OCI-LY7 (cell line): ENCODE measurements at regions not wholly inside any gene's neighbourhood (a gene's known extent, or its start where the extent isn't known, plus 50 kb on each side); places are given as distances from the start of the nearest gene placed in this dataset.

Source experiments
- BruUV-seq: library from RNA; stranded (reverse); fragments of 400-500 nt; replicated peaks from 2 replicates; lab custom pipeline; 2021; lab: Mats Ljungman, UMichigan
- CTCF ChIA-PET: fragments of 300-600 bp; sonication (Branson Sonifier 250); formaldehyde crosslinking; loops from one replicate; lab custom pipeline; 2022; ENCODE audit warnings: antibody characterized with exemption; ENCODE audit not compliant: unreplicated experiment; lab: Charles Lee
- POLR2A ChIA-PET: fragments of 300-600 bp; sonication (Branson Sonifier 250); formaldehyde crosslinking; loops from one replicate; lab custom pipeline; 2022; ENCODE audit warnings: antibody characterized with exemption; lab: Charles Lee
- DNase-seq: peaks from one replicate; pipeline ENCODE4 v3.0.0-alpha.2; 2015; ENCODE audit warnings: low spot score
- H2AFZ ChIP-seq: fragments of 200-600 bp; sonication (generic), shearing (Covaris generic); 2 replicates; pipeline ENCODE4 v1.6.1; 2014; ENCODE audit warnings: mild to moderate bottlenecking, antibody characterized with exemption, low read length, moderate library complexity
- H3K27ac ChIP-seq: fragments of 200-600 bp; sonication (generic); 2 replicates; pipeline ENCODE4 v1.5.1; 2014; ENCODE audit warnings: mixed run types, low read depth, mild to moderate bottlenecking, moderate library complexity, low read length, inconsistent platforms; ENCODE audit not compliant: poor library complexity, severe bottlenecking
- H3K36me3 ChIP-seq: fragments of 200-600 bp; sonication (generic); 2 replicates; pipeline ENCODE4 v1.6.1; 2014; ENCODE audit warnings: mild to moderate bottlenecking, antibody characterized with exemption, low read length, moderate library complexity, mixed read lengths; ENCODE audit not compliant: insufficient read depth
- H3K4me1 ChIP-seq: fragments of 200-600 bp; sonication (generic); 2 replicates; pipeline ENCODE4 v1.5.1; 2014; ENCODE audit warnings: mild to moderate bottlenecking, low read length; ENCODE audit not compliant: insufficient read depth, poor library complexity, severe bottlenecking
- H3K4me2 ChIP-seq: fragments of 200-600 bp; sonication (generic); 2 replicates; pipeline ENCODE4 v1.6.1; 2014; ENCODE audit warnings: mild to moderate bottlenecking, low read length
- H3K4me3 ChIP-seq: fragments of 200-600 bp; sonication (generic); 2 replicates; pipeline ENCODE4 v1.5.1; 2014; ENCODE audit warnings: mild to moderate bottlenecking, low read depth, low read length; ENCODE audit not compliant: poor library complexity, severe bottlenecking
- H3K79me2 ChIP-seq: fragments of 200-600 bp; sonication (generic); 2 replicates; pipeline ENCODE4 v1.6.1; 2016; ENCODE audit warnings: low read depth, mild to moderate bottlenecking, low read length, moderate library complexity, mixed read lengths; ENCODE audit not compliant: insufficient read depth
- H3K9me2 ChIP-seq: fragments of 200-600 bp; sonication (generic); 2 replicates; pipeline ENCODE4 v1.6.1; 2016; ENCODE audit warnings: mild to moderate bottlenecking, low read length, mixed read lengths; ENCODE audit not compliant: insufficient read depth
- H3K9me3 ChIP-seq: fragments of 200-600 bp; sonication (generic); 2 replicates; pipeline ENCODE4 v1.6.1; 2014; ENCODE audit warnings: mild to moderate bottlenecking, mixed run types, low read length, mixed read lengths
- H4K20me1 ChIP-seq: fragments of 200-600 bp; sonication (generic); 2 replicates; pipeline ENCODE4 v1.6.1; 2014; ENCODE audit warnings: mild to moderate bottlenecking, antibody characterized with exemption, low read length, moderate library complexity, mixed read lengths; ENCODE audit not compliant: insufficient read depth
- CTCF ChIP-seq: fragments of 200-600 bp; sonication (generic); conservative IDR thresholded peaks from 2 replicates; pipeline ENCODE4 v1.5.1; 2014; ENCODE audit warnings: mild to moderate bottlenecking, antibody characterized with exemption, low read length, moderate library complexity, mixed read lengths
- EZH2phosphoT487 ChIP-seq: fragments of 200-600 bp; sonication (generic); IDR thresholded peaks from 2 replicates; pipeline ENCODE4 v1.6.1; 2018; ENCODE audit warnings: low read depth, borderline replicate concordance, mild to moderate bottlenecking, mixed run types, antibody characterized with exemption, low read length, moderate library complexity, mixed read lengths
- intact Hi-C: fragments of 100-400 bp; cut with micrococcal nuclease; formaldehyde crosslinking; loops from one replicate; pipeline ENCODE4 v1.10.0; 2022; ENCODE audit not compliant: unreplicated experiment

- Histone ChIP-seq H3K4me1 (peaks cover 5% of the 10 kb centered on the region), H3K36me3 (no peaks in the 10 kb centered on the region), H2AFZ (no peak overlapping the region), H3K9me2 (no peaks in the 10 kb centered on the region), H3K27ac (no peak overlapping the region), H3K79me2 (no peaks in the 10 kb centered on the region), H3K9me3 (no peaks in the 10 kb centered on the region), H3K4me2 (no peak overlapping the region), H4K20me1 (no peaks in the 10 kb centered on the region), H3K4me3 (no peak overlapping the region)
- no peak for DNase-seq
- ChIA-PET CTCF (no interaction called here), POLR2A (interaction anchor here (1.0 to 1.1 kb wide), 2 partner anchors 11 to 44 kb away, joined by 3 read pairs; no protein-coding TSS in a partner anchor)
- intact Hi-C loops, result no loop called here
- TF ChIP-seq CTCF, result no peak
- no peak for TF ChIP-seq EZH2phosphoT487
- no TSS peak for BruUV-seq
Observed at GRCh38 chr3:177294221-177294620, 96.9 kb upstream of the TBL1XR1 start.

GRCh38 chr3:177295116-177295515 lies 97.8 kb upstream of the TBL1XR1 start:
- Histone ChIP-seq H3K36me3 (no peaks in the 10 kb centered on the region), H3K4me3 (no peak overlapping the region), H3K79me2 (no peaks in the 10 kb centered on the region), H4K20me1 (no peaks in the 10 kb centered on the region), H3K9me3 (no peaks in the 10 kb centered on the region), H3K4me1 (peaks cover 3% of the 10 kb centered on the region), H3K27ac (no peak overlapping the region), H3K9me2 (no peaks in the 10 kb centered on the region), H3K4me2 (no peak overlapping the region), H2AFZ (no peak overlapping the region)
- TF ChIP-seq EZH2phosphoT487, result no peak
- TF ChIP-seq CTCF, result no peak
- CTCF ChIA-PET, result no interaction called here
- intact Hi-C loops, result no loop called here
- no TSS peak for BruUV-seq
- no peak for DNase-seq
- POLR2A ChIA-PET, result interaction anchor here (0.7 to 1.1 kb wide), 4 partner anchors 10 to 74 kb away, joined by 3 to 5 read pairs (median 3); no protein-coding TSS in a partner anchor

- Histone ChIP-seq H3K27ac (no peak overlapping the region), H3K4me1 (peaks cover 7% of the 10 kb centered on the region), H3K9me3 (no peaks in the 10 kb centered on the region), H2AFZ (no peak overlapping the region), H3K4me3 (no peak overlapping the region), H3K4me2 (no peak overlapping the region), H3K79me2 (no peaks in the 10 kb centered on the region), H4K20me1 (no peaks in the 10 kb centered on the region), H3K9me2 (no peaks in the 10 kb centered on the region), H3K36me3 (no peaks in the 10 kb centered on the region)
- intact Hi-C loops, result no loop called here
- DNase-seq, result no peak
- no TSS peak for BruUV-seq
- ChIA-PET CTCF (no interaction called here), POLR2A (interaction anchor here (1.5 kb wide), 1 partner anchor 25 kb away, joined by 3 read pairs; no protein-coding TSS in a partner anchor)
- no peak for TF ChIP-seq CTCF
- no peak for TF ChIP-seq EZH2phosphoT487
Observed at GRCh38 chr3:177299250-177299649, 102.0 kb upstream of the TBL1XR1 start.
